HCT116 (cell line): ENCODE measurements at regions not wholly inside any gene's neighbourhood (a gene's known extent, or its start where the extent isn't known, plus 50 kb on each side); places are given as distances from the start of the nearest gene placed in this dataset.

ENCODE experiments used
- ATAC-seq: fragments of 200-7000 bp; cut with Tn5 transposase; 2 replicates; pipeline ENCODE4 v1.9.1; 2020; ENCODE audit warnings: mild to moderate bottlenecking, moderate library complexity
- BruUV-seq: library from RNA; stranded (reverse); fragments of 400-500 nt; replicated peaks from 2 replicates; lab custom pipeline; 2021; lab: Mats Ljungman, UMichigan
- CTCF ChIA-PET: fragments of 300-600 bp; sonication (Branson Sonifier 250); formaldehyde crosslinking; loops from one replicate; lab custom pipeline; 2021; ENCODE audit warnings: antibody characterized with exemption; lab: Charles Lee
- POLR2A ChIA-PET: fragments of 300-600, 350-600 bp; sonication (Branson Sonifier 250); formaldehyde crosslinking; loops from one replicate; lab custom pipeline; 2021; ENCODE audit warnings: antibody characterized with exemption; lab: Charles Lee
- RAD21 ChIA-PET, 2 experiments: fragments of 300-600 bp; sonication (Branson Sonifier 250); formaldehyde crosslinking; loops; one replicate each; lab custom pipeline; 2023; ENCODE audit warnings: low total read pairs in 2 of 2; ENCODE audit not compliant: uncharacterized antibody in 2 of 2, unreplicated experiment in 2 of 2, low non-redundant PET in 1 of 2; lab: Charles Lee
- DNase-seq: peaks from one replicate; pipeline ENCODE4 v3.0.0-alpha.2; 2010; ENCODE audit warnings: low read depth, low spot score
- H2AFZ ChIP-seq: fragments of 200-600 bp; shearing (Covaris generic), sonication (generic); 2 replicates; pipeline ENCODE4 v1.6.1; 2017; ENCODE audit warnings: low read depth, mixed run types, mixed read lengths, antibody characterized with exemption, low read length; ENCODE audit not compliant: poor library complexity, severe bottlenecking
- H3K27ac ChIP-seq: 2 replicates; pipeline ENCODE4 v1.5.1; 2012; ENCODE audit warnings: low read depth, low read length
- H3K27me3 ChIP-seq: fragments of 200-600 bp; sonication (generic); 2 replicates; pipeline ENCODE4 v1.6.1; 2016; ENCODE audit warnings: mixed run types, low read length, mixed read lengths; ENCODE audit not compliant: insufficient read depth
- H3K36me3 ChIP-seq, 2 experiments: fragments of 200-500 bp in 1 of 2; fragments of 200-600 bp in 1 of 2; sonication (Bioruptor generic) in 1 of 2; sonication (generic) in 1 of 2; 2 replicates each; pipeline versions ENCODE4 v1.5.1 to v1.6.1; 2014 to 2016; ENCODE audit warnings: low read length in 2 of 2, inconsistent platforms in 1 of 2, mixed read lengths in 1 of 2, mixed run types in 1 of 2; ENCODE audit not compliant: insufficient read depth in 2 of 2, control insufficient read depth in 1 of 2
- H3K4me1 ChIP-seq, 2 experiments: fragments of 200-600 bp in 1 of 2; sonication (generic) in 1 of 2; 2 replicates each; pipeline versions ENCODE4 v1.5.1 to v1.6.1; 2012 to 2017; ENCODE audit warnings: low read length in 2 of 2, inconsistent platforms in 1 of 2, mild to moderate bottlenecking in 1 of 2, mixed read lengths in 1 of 2, mixed run types in 1 of 2, moderate library complexity in 1 of 2; ENCODE audit not compliant: insufficient read depth in 2 of 2, control insufficient read depth in 1 of 2
- H3K4me2 ChIP-seq: fragments of 200-600 bp; sonication (generic); 2 replicates; pipeline ENCODE4 v1.6.1; 2017; ENCODE audit warnings: mixed run types, low read length, mixed read lengths
- H3K4me3 ChIP-seq, 2 experiments: fragments of 200-600 bp in 1 of 2; sonication (generic) in 1 of 2; replicated peaks in 1 of 2; 2 replicates each; pipeline ENCODE4 v1.5.1; 2011 to 2016; ENCODE audit warnings: low read length in 2 of 2, control low read depth in 1 of 2, low read depth in 1 of 2, mild to moderate bottlenecking in 1 of 2, mixed read lengths in 1 of 2, mixed run types in 1 of 2
- H3K79me2 ChIP-seq: fragments of 200-600 bp; sonication (generic); 2 replicates; pipeline ENCODE4 v1.6.1; 2017; ENCODE audit warnings: mild to moderate bottlenecking, mixed run types, low read length, moderate library complexity, mixed read lengths; ENCODE audit not compliant: insufficient read depth
- H3K9ac ChIP-seq: fragments of 200-600 bp; sonication (generic); 2 replicates; pipeline ENCODE4 v1.6.1; 2016; ENCODE audit warnings: low read length, mixed read lengths
- H3K9me2 ChIP-seq: fragments of 200-600 bp; sonication (generic), shearing (Covaris generic); 2 replicates; pipeline ENCODE4 v1.6.1; 2017; ENCODE audit warnings: mixed run types, mild to moderate bottlenecking, moderate library complexity; ENCODE audit not compliant: insufficient read depth
- H3K9me3 ChIP-seq, 2 experiments: fragments of 200-500 bp in 1 of 2; fragments of 200-600 bp in 1 of 2; sonication (Bioruptor generic) in 1 of 2; sonication (generic) in 1 of 2; 2 replicates each; pipeline ENCODE4 v1.6.1; 2014 to 2017; ENCODE audit warnings: low read length in 2 of 2, mixed read lengths in 2 of 2, inconsistent platforms in 1 of 2, low read depth in 1 of 2, mild to moderate bottlenecking in 1 of 2, mixed run types in 1 of 2, moderate library complexity in 1 of 2; ENCODE audit not compliant: control insufficient read depth in 1 of 2, insufficient read depth in 1 of 2
- H4K20me1 ChIP-seq: fragments of 200-600 bp; sonication (generic), shearing (Covaris generic); 2 replicates; pipeline ENCODE4 v1.6.1; 2017; ENCODE audit warnings: mixed run types, mild to moderate bottlenecking, moderate library complexity; ENCODE audit not compliant: insufficient read depth
- ATF3 ChIP-seq: IDR thresholded peaks from 2 replicates; pipeline ENCODE4 v1.6.1; 2012
- CBX3 ChIP-seq: IDR thresholded peaks from 2 replicates; pipeline ENCODE4 v1.6.1; 2012; ENCODE audit warnings: low read depth
- CEBPB ChIP-seq: IDR thresholded peaks from 2 replicates; pipeline ENCODE4 v1.6.1; 2012; ENCODE audit warnings: low read depth
- CTCF ChIP-seq, 3 experiments: fragments of 200-600 bp in 1 of 3; sonication (generic) in 1 of 3; IDR thresholded peaks in 2 of 3; conservative IDR thresholded peaks in 1 of 3; 2 replicates each; pipeline ENCODE4 v1.5.1; 2012 to 2017; ENCODE audit warnings: low read depth in 2 of 3, low read length in 2 of 3, antibody characterized with exemption in 1 of 3, borderline replicate concordance in 1 of 3, control low read depth in 1 of 3, mild to moderate bottlenecking in 1 of 3, mixed read lengths in 1 of 3, mixed run types in 1 of 3, moderate library complexity in 1 of 3; ENCODE audit not compliant: insufficient read depth in 1 of 3
- ELF1 ChIP-seq: IDR thresholded peaks from 2 replicates; pipeline ENCODE4 v1.6.1; 2012; ENCODE audit warnings: low read depth, borderline replicate concordance
- FOSL1 ChIP-seq: IDR thresholded peaks from 2 replicates; pipeline ENCODE4 v1.6.1; 2012; ENCODE audit warnings: low read depth
- JUND ChIP-seq: IDR thresholded peaks from 2 replicates; pipeline ENCODE4 v1.6.1; 2012
- MAX ChIP-seq: IDR thresholded peaks from 2 replicates; pipeline ENCODE4 v1.6.1; 2012
- POLR2A ChIP-seq: IDR thresholded peaks from 2 replicates; pipeline ENCODE4 v1.7.0; 2011; ENCODE audit warnings: borderline replicate concordance; ENCODE audit not compliant: insufficient read depth, insufficient read length; ENCODE audit errors: extremely low read depth
- RAD21 ChIP-seq: IDR thresholded peaks from 2 replicates; pipeline ENCODE4 v1.6.1; 2012; ENCODE audit warnings: low read depth, mild to moderate bottlenecking
- REST ChIP-seq: IDR thresholded peaks from 2 replicates; pipeline ENCODE4 v1.6.1; 2012; ENCODE audit warnings: low read depth
- SIN3A ChIP-seq: IDR thresholded peaks from 2 replicates; pipeline ENCODE4 v1.6.1; 2012; ENCODE audit warnings: low read depth
- SRF ChIP-seq: IDR thresholded peaks from 2 replicates; pipeline ENCODE4 v1.6.1; 2012; ENCODE audit warnings: low read depth
- TCF7L2 ChIP-seq: IDR thresholded peaks from 2 replicates; pipeline ENCODE4 v1.7.0; 2011; ENCODE audit warnings: borderline replicate concordance, inconsistent platforms; ENCODE audit not compliant: insufficient read depth, insufficient read length; ENCODE audit errors: extremely low read depth
- YY1 ChIP-seq: IDR thresholded peaks from 2 replicates; pipeline ENCODE4 v1.6.1; 2011; ENCODE audit warnings: low read length, low read depth, moderate library complexity, mild to moderate bottlenecking; ENCODE audit not compliant: insufficient replicate concordance; ENCODE audit errors: extremely low read depth
- ZBTB33 ChIP-seq: IDR thresholded peaks from 2 replicates; pipeline ENCODE4 v1.6.1; 2011; ENCODE audit warnings: mild to moderate bottlenecking, low read length, moderate library complexity; ENCODE audit not compliant: insufficient replicate concordance; ENCODE audit errors: extremely low read depth
- ZFX ChIP-seq: fragments of 450-650 bp; IDR thresholded peaks from 2 replicates; pipeline ENCODE4 v1.6.1; 2017
- ZNF274 ChIP-seq: fragments of 200-500 bp; sonication (Bioruptor generic); IDR thresholded peaks from 2 replicates; pipeline ENCODE4 v1.6.1; 2014; ENCODE audit warnings: mild to moderate bottlenecking, low read depth, low read length, inconsistent platforms
- intact Hi-C: fragments of 100-400 bp; cut with micrococcal nuclease; formaldehyde crosslinking; loops from 2 replicates; pipeline ENCODE4 v1.10.0; 2022

- POLR2A ChIA-PET = no interaction called here
- H3K4me3 ChIP-seq = no peak overlapping the region
These were observed 70.8 kb upstream of the ELAC2 start for GRCh38 chr17:13088666-13089065.

More at GRCh38 chr17:13088666-13089065, 70.8 kb upstream of the ELAC2 start:
- Histone ChIP-seq H3K27ac (no peak overlapping the region), H3K36me3 (no peaks in the 10 kb centered on the region), H3K9ac (no peak overlapping the region), H3K4me1 (no peaks in the 10 kb centered on the region), H3K4me2 (no peak overlapping the region), H4K20me1 (no peaks in the 10 kb centered on the region), H3K27me3 (peaks cover 46% of the 10 kb centered on the region), H3K9me3 (no peaks in the 10 kb centered on the region)
- BruUV-seq = no TSS peak
- DNase-seq (no peak), ATAC-seq (no peak)
- no peak for TF ChIP-seq CEBPB
- TF ChIP-seq ZFX = no peak
- no peak for TF ChIP-seq SIN3A
- no peak for TF ChIP-seq TCF7L2
- no peak for TF ChIP-seq CBX3
- TF ChIP-seq RAD21 = no peak
- TF ChIP-seq POLR2A = no peak
- no peak for TF ChIP-seq FOSL1
- no peak for TF ChIP-seq ZNF274
- no peak for TF ChIP-seq JUND
- no peak for TF ChIP-seq SRF
- TF ChIP-seq REST = no peak
- no peak for TF ChIP-seq CTCF (IDR thresholded peaks at IDR 0.05 in 2 of 3, conservative IDR thresholded peaks at IDR 0.05 in 1 of 3; ENCODE audit: borderline replicate concordance in 1 of 3, insufficient read depth in 1 of 3, low read depth in 2 of 3, low read length in 2 of 3)
- TF ChIP-seq MAX = no peak
- no peak for TF ChIP-seq ELF1
- no peak for TF ChIP-seq YY1
- TF ChIP-seq ZBTB33 = no peak
- TF ChIP-seq ATF3 = no peak
- TF ChIP-seq, all 23 proteins: peak for 0
- CTCF ChIA-PET = no interaction called here
- Histone ChIP-seq H3K79me2 (no peaks in the 10 kb centered on the region), H2AFZ (no peak overlapping the region), H3K9me2 (no peaks in the 10 kb centered on the region)
- intact Hi-C loops = no loop called here
- RAD21 ChIA-PET = no interaction called here
